ENCODE measurements at regions not wholly inside any gene's neighbourhood (a gene's known extent, or its start where the extent isn't known, plus 50 kb on each side); places are given as distances from the start of the nearest gene placed in this dataset.

GRCh38 chr3:64342940-64343688, 117.8 kb upstream of the PRICKLE2 start:
- ATAC-seq (peak; percentile 17), DNase-seq (no peak)
- Histone ChIP-seq H3K9me3 (no peaks in the 10 kb centered on the region), H3K4me1 (ENCODE audit: low read depth) (no peaks in the 10 kb centered on the region), H3K36me3 (ENCODE audit: low read depth) (no peaks in the 10 kb centered on the region), H3K4me3 (no peak overlapping the region)
- intact Hi-C loops (cut with DNase I, micrococcal nuclease) = no loop called here
- no peak for TF ChIP-seq CTCF (IDR thresholded peaks at IDR 0.05)

- Histone ChIP-seq H3K9me3 (no peaks in the 10 kb centered on the region), H3K36me3 (ENCODE audit: low read depth) (no peaks in the 10 kb centered on the region), H3K4me3 (no peak overlapping the region), H3K4me1 (ENCODE audit: low read depth) (no peaks in the 10 kb centered on the region)
- DNase-seq = no peak
- no peak for TF ChIP-seq CTCF (IDR thresholded peaks at IDR 0.05)
- intact Hi-C loops (cut with DNase I, micrococcal nuclease) = no loop called here
- ATAC-seq = no peak
Measured at GRCh38 chr3:64341296-64341695, 116.0 kb upstream of the PRICKLE2 start.

- TF ChIP-seq CTCF (IDR thresholded peaks at IDR 0.05) = no peak
- DNase-seq (no peak), ATAC-seq (no peak)
- intact Hi-C loops (cut with DNase I, micrococcal nuclease) = no loop called here
- H3K4me3 ChIP-seq = no peak overlapping the region
- no peaks in the 10 kb centered on the region for H3K4me1 ChIP-seq (ENCODE audit: low read depth)
- no peaks in the 10 kb centered on the region for H3K36me3 ChIP-seq (ENCODE audit: low read depth)
- no peaks in the 10 kb centered on the region for H3K9me3 ChIP-seq
Measured at GRCh38 chr3:64340641-64341101, 115.4 kb upstream of the PRICKLE2 start.

GRCh38 chr3:64336488-64336887, 111.2 kb upstream of the PRICKLE2 start:
- intact Hi-C loops (cut with DNase I, micrococcal nuclease) = no loop called here
- no peak overlapping the region for H3K4me3 ChIP-seq
- TF ChIP-seq CTCF (IDR thresholded peaks at IDR 0.05) = no peak
- H3K4me1 ChIP-seq (ENCODE audit: low read depth) = no peaks in the 10 kb centered on the region
- no peak for ATAC-seq
- H3K36me3 ChIP-seq (ENCODE audit: low read depth) = no peaks in the 10 kb centered on the region
- DNase-seq = no peak
- H3K9me3 ChIP-seq = no peaks in the 10 kb centered on the region

- no peaks in the 10 kb centered on the region for H3K36me3 ChIP-seq (ENCODE audit: low read depth)
- no peak for TF ChIP-seq CTCF (IDR thresholded peaks at IDR 0.05)
- DNase-seq = no peak
- H3K4me3 ChIP-seq = no peak overlapping the region
- H3K9me3 ChIP-seq = no peaks in the 10 kb centered on the region
- H3K4me1 ChIP-seq (ENCODE audit: low read depth) = no peaks in the 10 kb centered on the region
- ATAC-seq = no peak
- intact Hi-C loops (cut with DNase I, micrococcal nuclease) = no loop called here
Measured at GRCh38 chr3:64332459-64333350, 107.4 kb upstream of the PRICKLE2 start.

All from mucosa of descending colon (tissue), 3 donors.